GM13977 (cell line): ENCODE measurements at regions not wholly inside any gene's neighbourhood (a gene's known extent, or its start where the extent isn't known, plus 50 kb on each side); places are given as distances from the start of the nearest gene placed in this dataset.
"Not testable (repeated sequence)": the region's sequence is repeated elsewhere in the genome, so short reads cannot be mapped to it uniquely, and the experiment has no call there.

Source experiments
- DNase-seq: peaks from one replicate; pipeline ENCODE4 v3.0.0; 2012; ENCODE audit warnings: low spot score
- in situ Hi-C: fragments of 300-500 bp; cut with MboI; formaldehyde crosslinking; loops from one replicate; pipeline ENCODE4 v1.12.0; 2022; ENCODE audit warnings: low sequenced_read_pairs, low pct_unique_long_range_greater_than_20kb, mixed read lengths, inconsistent platforms; ENCODE audit not compliant: unreplicated experiment
- TF ChIP-seq, protein P1 (sequence below): IDR thresholded peaks from 2 replicates; pipeline ENCODE4 v1.5.1; 2012; ENCODE audit warnings: mild to moderate bottlenecking, control low read depth; ENCODE audit not compliant: insufficient read depth; ENCODE audit errors: extremely low read depth, missing control alignments

DNA sequence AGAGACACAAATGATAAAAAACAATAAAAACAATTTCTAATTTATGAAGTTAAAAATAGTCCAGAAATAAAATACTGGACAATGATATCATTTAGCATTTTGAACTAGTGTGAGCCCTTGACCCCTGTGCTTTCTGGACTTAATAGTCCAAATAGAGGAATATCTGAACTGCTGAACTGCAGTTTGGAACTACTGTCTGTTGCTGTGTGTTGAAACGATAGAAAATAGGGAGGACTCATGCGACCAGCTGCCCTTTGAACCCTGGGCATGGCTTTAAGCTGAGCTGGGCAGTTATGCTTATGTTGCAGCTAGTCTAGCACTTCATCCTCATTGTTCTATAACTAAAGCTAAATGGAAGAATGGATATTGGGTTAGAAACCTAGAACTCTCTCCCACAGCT lies 99.5 kb downstream of the FMR1NB start:
- DNase-seq: no peak
- in situ Hi-C loops: no loop called here
- TF ChIP-seq, protein P1, sequence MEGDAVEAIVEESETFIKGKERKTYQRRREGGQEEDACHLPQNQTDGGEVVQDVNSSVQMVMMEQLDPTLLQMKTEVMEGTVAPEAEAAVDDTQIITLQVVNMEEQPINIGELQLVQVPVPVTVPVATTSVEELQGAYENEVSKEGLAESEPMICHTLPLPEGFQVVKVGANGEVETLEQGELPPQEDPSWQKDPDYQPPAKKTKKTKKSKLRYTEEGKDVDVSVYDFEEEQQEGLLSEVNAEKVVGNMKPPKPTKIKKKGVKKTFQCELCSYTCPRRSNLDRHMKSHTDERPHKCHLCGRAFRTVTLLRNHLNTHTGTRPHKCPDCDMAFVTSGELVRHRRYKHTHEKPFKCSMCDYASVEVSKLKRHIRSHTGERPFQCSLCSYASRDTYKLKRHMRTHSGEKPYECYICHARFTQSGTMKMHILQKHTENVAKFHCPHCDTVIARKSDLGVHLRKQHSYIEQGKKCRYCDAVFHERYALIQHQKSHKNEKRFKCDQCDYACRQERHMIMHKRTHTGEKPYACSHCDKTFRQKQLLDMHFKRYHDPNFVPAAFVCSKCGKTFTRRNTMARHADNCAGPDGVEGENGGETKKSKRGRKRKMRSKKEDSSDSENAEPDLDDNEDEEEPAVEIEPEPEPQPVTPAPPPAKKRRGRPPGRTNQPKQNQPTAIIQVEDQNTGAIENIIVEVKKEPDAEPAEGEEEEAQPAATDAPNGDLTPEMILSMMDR: no peak

DNA sequence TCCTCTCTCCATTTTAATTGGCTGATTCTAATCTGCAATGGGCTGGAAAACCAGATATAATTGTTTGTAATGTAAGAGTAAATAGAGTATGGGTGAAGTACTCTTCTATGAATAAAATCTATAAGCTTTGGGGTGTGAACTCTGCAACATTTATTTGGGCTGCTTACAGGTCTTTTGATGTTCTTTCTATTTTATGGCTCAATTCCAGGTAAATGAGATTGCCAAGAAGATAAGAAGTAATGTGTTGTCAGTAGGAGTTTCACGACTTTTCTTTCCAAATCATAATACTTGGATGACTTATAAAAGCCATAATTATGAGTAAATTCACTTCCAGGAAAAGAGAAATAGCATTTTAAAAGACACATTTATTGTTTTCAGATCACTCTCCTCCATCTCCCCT lies 103.5 kb downstream of the FMR1NB start:
- no peak for DNase-seq
- TF ChIP-seq, protein P1: no peak
- in situ Hi-C loops: no loop called here

DNA sequence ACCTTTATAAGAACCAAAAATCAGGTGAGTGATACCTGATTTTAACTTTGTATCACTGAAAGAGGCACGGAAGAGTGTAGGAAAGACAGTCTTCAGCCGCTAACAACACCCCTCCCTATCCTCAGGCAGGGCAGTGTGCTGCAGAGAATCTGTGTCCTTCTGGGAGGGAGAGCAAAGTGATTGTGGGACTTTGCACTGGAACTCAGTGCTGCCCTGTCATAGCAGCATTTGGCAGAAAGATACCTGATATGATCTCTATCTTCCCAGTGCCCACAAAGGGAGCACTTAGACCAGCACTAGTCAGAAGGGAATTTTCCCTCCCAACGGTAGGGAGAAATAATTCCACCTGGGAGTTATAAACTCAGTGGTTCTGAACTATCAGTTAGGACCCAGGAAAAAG lies 139.0 kb downstream of the FMR1NB start:
- DNase-seq: no peak
- in situ Hi-C loops: no loop called here
- TF ChIP-seq, protein P1: no peak

DNA sequence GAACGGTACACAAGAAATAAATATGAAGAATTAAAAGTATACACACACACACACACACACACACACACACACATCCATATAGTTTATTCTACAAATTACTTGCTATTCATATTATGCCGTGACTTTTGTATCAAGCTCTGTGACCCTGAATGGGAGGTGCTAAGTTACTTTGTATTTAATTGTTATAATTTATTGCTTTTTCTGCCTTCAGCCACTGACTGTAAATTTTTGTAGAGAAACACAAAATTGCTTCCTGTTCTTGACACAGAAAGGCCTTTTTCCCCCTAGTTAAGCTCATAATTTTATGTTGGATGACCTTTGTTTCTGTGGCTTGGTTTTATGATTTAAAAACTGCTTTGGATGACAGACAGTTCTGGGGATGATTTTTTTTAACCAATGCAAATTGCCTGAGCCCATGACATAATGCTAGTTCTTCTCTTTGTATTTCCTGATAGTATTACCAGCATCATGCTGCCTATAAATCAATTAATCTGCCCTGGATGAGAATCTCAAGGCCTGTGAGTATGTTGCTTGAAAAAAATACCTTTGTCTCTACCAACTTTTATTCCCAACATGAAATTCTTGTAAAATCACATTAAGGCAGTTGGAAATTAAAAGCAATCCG lies 140.0 kb downstream of the FMR1NB start:
- DNase-seq: no peak
- in situ Hi-C loops: no loop called here

DNA sequence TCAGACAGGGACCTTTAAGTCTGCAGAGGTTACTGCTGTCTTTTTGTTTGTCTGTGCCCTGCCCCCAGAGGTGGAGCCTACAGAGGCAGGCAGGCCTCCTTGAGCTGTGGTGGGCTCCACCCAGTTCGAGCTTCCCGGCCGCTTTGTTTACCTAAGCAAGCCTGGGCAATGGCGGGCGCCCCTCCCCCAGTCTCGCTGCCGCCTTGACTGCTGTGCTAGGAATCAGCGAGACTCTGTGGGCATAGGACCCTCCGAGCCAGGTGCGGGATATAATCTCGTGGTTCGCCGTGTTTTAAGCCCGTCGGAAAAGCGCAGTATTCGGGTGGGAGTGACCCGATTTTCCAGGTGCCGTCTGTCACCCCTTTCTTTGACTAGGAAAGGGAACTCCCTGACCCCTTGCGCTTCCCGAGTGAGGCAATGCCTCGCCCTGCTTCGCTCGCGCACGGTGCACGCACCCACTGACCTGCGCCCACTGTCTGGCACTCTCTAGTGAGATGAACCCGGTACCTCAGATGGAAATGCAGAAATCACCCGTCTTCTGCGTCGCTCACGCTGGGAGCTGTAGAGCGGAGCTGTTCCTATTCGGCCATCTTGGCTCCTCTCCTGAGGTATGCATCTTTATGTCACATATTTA lies 147.9 kb downstream of the FMR1NB start:
- DNase-seq, in situ Hi-C loops: not testable (repeated sequence)

More for the DNA sequence above, 140.0 kb downstream of the FMR1NB start:
- TF ChIP-seq, protein P1: no peak

DNA sequence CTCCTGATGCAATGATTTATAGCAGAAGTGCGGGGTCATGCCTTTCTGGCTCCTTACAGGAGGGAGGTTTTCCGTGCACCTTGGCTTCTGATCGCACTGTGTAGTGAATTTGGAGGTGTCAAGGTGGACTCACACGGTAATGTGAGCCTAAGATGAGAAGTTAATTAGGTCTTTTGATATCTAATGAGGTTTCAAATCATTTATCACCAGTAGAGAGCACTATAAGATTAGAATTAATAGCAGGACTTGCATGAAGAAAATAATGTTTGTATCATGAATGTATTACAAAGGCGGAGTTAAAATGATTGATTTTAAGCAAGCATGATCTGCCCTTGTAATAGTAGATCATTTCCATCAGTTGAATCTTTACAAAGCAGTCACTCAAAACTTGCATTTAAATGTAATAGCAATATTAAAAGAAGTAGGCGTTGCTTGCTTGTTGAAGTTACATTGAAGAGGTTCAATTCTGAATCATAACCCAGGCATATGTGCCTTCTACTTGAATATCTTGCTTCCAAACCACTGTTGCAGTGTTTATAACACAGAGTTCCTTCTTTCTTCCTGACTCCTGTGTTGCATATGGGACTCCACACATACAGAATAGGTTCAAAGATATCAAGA lies 152.1 kb downstream of the FMR1NB start:
- no peak for DNase-seq
- in situ Hi-C loops: no loop called here
- TF ChIP-seq, protein P1: no peak

DNA sequence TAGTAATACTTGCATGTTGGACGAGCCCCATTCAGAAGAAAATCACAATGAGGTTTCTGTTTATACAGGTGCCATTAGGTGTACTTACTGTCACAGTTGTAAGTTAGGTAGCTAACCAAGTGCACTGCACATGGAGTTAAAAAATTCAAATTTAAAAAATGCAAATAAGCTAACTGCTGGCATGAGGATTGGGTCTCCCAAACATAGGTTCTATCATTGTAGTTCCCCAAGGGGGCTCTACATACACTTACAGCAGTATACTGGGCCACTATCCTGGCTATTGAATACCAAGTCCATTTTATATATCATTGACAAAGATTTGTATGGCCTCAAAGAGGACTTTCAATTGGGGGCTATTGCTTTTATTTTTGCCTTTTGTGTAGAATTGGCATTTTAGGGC lies 153.4 kb downstream of the FMR1NB start:
- DNase-seq: no peak
- TF ChIP-seq, protein P1: no peak
- in situ Hi-C loops: no loop called here
